Activated CD8-positive, alpha-beta memory T cell treated with anti-CD3 and anti-CD28 coated beads, Interleukin-2, amount 50 U/mL, for 4 hours (primary cell): ENCODE measurements at regions not wholly inside any gene's neighbourhood (a gene's known extent, or its start where the extent isn't known, plus 50 kb on each side); places are given as distances from the start of the nearest gene placed in this dataset.
"Not testable (repeated sequence)": the region's sequence is repeated elsewhere in the genome, so short reads cannot be mapped to it uniquely, and the experiment has no call there.

Experiments used
- DNase-seq: peaks from one replicate; pipeline ENCODE4 v3.0.0-alpha.2; 2020

- DNase-seq, result no peak
These were observed 292.9 kb downstream of the THBS2 start for GRCh38 chr6:168960551-168961263.

- no peak for DNase-seq
These were observed 293.9 kb downstream of the THBS2 start for GRCh38 chr6:168959696-168960095.

- DNase-seq, result peak; percentile 38
These were observed 296.5 kb downstream of the THBS2 start for GRCh38 chr6:168956884-168957730.

GRCh38 chr6:168956141-168956838, 297.4 kb downstream of the THBS2 start:
- no peak for DNase-seq

GRCh38 chr6:168953461-168953860, 300.2 kb downstream of the THBS2 start:
- no peak for DNase-seq

GRCh38 chr6:168951217-168951616, 302.4 kb downstream of the THBS2 start:
- DNase-seq, result no peak

GRCh38 chr6:168950858-168951214, 302.8 kb downstream of the THBS2 start:
- no peak for DNase-seq

GRCh38 chr6:168949981-168950857, 303.4 kb downstream of the THBS2 start:
- no peak for DNase-seq

GRCh38 chr6:168948990-168949531, 304.6 kb downstream of the THBS2 start:
- DNase-seq, result no peak

- DNase-seq, result no peak
These were observed 305.6 kb downstream of the THBS2 start for GRCh38 chr6:168948002-168948401.

GRCh38 chr6:168943231-168943905, 310.3 kb downstream of the THBS2 start:
- DNase-seq, result no peak

GRCh38 chr6:168942646-168943045, 311.0 kb downstream of the THBS2 start:
- DNase-seq, result no peak

GRCh38 chr6:168941036-168941435, 312.6 kb downstream of the THBS2 start:
- no peak for DNase-seq

- DNase-seq, result no peak
These were observed 313.9 kb downstream of the THBS2 start for GRCh38 chr6:168939796-168940195.

- DNase-seq, result no peak
These were observed 314.6 kb downstream of the THBS2 start for GRCh38 chr6:168939041-168939440.

GRCh38 chr6:168938546-168938945, 315.1 kb downstream of the THBS2 start:
- DNase-seq, result no peak

GRCh38 chr6:168937054-168937453, 316.6 kb downstream of the THBS2 start:
- no peak for DNase-seq

- DNase-seq, result no peak
These were observed 318.0 kb downstream of the THBS2 start for GRCh38 chr6:168935628-168936010.

GRCh38 chr6:168934660-168935627, 318.7 kb downstream of the THBS2 start:
- no peak for DNase-seq

GRCh38 chr6:168932171-168932570, 321.5 kb downstream of the THBS2 start:
- DNase-seq, result not testable (repeated sequence)

GRCh38 chr6:168931072-168931471, 322.6 kb downstream of the THBS2 start:
- DNase-seq, result not testable (repeated sequence)
